Left renal pelvis (tissue), 4 donors: ENCODE measurements at regions not wholly inside any gene's neighbourhood (a gene's known extent, or its start where the extent isn't known, plus 50 kb on each side); places are given as distances from the start of the nearest gene placed in this dataset.

Experiments used
- DNase-seq, 4 donors: peaks; one replicate each; pipeline ENCODE4 v3.0.0-alpha.2; 2013; ENCODE audit warnings: low read depth in 4 of 4, low spot score in 3 of 4

GRCh38 chr9:99573085-99573484, 248.6 kb upstream of the NR4A3 start:
- DNase-seq = no peak

GRCh38 chr9:99573886-99574285, 247.8 kb upstream of the NR4A3 start:
- no peak for DNase-seq

GRCh38 chr9:99576002-99576401, 245.7 kb upstream of the NR4A3 start:
- DNase-seq = no peak

DNA sequence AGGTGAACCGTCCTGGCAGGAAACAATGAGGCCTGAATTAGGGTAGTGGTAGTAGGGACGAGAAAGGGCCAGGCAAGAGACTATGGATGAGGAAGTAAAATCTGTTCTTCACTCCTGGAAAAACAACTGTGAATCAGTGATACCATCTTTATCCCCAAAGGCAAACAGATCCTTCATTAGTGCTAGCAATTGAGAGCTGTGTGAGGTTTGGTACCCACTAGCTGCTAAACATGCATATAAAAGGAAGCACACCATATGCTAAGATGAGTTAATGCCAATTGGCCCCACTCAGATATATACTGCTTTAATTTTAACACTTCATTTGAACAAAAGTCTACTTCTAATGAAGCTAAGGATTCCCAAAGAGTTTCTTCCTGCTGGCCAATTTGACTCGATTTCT, 244.8 kb upstream of the NR4A3 start:
- no peak for DNase-seq

DNA sequence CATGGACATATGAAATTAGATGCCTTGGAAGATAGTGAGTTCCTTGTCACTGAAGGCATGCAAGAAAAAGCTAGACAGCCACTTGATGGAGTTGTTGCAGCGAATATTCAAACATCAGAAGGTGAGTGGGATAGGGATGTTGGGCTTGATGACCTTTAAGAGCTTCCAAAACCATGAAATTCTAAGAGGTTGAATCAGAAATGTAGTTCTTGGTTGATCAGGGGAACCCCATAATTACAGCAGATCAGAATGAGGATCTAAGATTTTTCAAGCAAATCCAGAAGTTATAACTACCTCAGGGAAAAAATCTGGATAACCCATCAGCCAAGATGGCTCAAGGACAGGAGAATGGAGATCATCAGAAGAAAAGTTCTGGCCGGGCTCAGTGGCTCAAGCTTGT, 244.3 kb upstream of the NR4A3 start:
- no peak for DNase-seq

DNA sequence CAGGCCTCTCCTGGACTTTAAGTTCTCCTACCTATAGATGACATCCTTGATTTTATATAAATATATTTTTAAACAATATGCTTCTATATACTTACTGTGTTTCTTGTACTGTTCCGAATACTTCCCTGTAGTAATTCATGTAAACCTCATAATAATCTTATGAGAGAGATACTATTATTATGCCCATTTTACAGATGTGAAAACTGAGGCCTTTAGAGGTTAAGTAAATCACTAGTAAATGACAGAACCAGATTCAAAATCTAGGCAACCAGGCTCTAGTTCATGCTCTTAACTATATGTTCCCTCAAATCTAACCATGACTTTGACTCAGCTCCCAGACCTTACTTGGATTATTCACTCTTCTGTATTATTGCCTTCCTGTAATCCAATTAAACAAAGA, 243.0 kb upstream of the NR4A3 start:
- DNase-seq = no peak

DNA sequence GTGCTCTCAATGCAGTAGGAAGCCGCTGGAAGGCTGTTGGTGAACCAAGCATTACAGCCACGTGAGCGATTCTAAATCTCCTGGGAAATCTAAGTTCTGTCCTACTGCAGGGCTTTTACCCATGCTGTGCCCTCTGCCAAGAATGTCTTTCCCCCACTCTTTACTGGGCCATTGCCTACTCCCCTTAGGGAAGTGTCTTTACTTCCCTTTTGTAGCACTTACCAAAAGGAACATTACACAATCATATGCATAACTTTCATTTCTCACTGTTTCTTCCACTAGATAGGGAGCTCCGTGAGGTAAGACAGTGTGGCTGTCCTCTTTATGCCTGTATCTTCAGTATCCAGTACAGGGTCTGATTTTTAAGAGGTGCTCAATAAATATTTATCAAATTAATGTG, 241.7 kb upstream of the NR4A3 start:
- DNase-seq = no peak

- DNase-seq = no peak
Measured at GRCh38 chr9:99582814-99583213, 238.9 kb upstream of the NR4A3 start.

- DNase-seq = no peak
Measured at GRCh38 chr9:99588299-99588698, 233.4 kb upstream of the NR4A3 start.

- DNase-seq = no peak
Measured at GRCh38 chr9:99588747-99589146, 232.9 kb upstream of the NR4A3 start.

- no peak for DNase-seq
Measured at GRCh38 chr9:99590410-99590809, 231.3 kb upstream of the NR4A3 start.

DNA sequence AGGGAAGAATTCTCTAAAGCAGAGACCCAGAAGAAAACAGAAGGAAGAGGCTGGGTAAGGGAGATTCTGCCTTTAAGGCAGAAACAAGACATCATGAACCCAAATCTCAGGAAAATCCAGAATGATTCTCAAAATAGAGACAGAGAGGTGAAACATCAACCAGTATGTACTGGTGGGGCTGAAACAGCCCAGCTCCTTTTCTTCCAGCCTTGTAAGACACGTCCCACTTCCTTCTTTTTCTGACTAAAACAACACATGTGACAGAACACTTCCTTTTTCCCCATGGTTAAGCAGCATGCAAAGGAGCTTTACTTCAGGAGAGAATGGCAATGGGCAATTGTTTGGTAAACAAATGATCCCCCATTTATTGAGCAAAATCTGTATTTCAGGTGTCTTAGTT, 230.8 kb upstream of the NR4A3 start:
- no peak for DNase-seq

DNA sequence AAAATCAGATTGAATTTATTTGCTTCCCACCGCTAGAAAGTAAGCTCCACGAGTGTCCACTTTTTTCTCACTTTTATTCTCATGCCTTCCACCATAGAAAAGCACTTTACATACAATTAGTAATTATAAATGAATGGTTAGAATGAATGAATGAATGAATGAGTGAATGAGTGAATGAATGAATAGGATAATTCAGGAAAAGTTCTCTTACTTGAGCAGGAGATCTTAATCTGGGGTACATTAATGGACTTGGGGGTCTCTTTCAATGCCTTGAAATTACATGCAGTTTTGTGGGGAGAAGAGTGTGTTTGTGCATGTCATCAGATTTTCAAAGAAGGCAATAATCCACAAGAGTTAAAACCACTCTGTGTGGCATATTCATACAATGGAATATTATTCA, 229.9 kb upstream of the NR4A3 start:
- no peak for DNase-seq

DNA sequence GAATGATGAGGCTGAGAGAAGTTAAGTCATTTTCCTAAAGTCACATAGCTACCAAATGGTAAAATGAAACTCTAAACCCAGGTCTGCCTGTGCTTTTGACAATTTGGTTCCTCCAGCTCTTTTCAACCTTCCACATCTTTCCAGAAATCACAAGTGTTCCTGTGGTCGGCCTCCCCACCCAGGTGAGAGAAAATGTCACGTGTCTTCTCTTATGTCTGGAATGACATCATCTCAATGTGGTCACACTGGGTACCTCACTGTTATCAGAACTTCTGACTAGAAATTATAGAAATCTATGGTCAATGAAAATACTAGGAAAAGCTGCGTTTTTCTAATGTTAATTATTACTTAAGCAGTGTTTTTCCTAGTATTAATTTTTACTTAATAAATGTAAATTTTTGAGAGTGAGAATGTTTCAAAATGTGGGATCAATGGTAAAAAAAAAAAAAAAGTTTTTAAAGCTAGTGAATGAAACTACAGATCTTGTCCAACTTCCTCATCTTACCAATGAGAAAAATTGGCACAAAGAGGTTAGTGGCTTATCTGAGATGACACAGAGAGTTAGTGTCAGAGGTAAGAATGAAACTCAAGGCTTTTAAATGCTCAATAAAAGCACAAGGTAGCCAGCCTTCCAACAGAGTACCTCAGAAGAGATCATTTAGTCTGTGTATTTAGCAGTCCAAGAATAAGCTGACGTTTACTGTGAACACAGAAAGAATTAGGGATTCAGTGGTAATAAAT, 228.7 kb upstream of the NR4A3 start:
- DNase-seq = no peak

- DNase-seq = no peak
Measured at GRCh38 chr9:99593610-99594009, 228.1 kb upstream of the NR4A3 start.

GRCh38 chr9:99594056-99594780, 227.5 kb upstream of the NR4A3 start:
- no peak for DNase-seq

- no peak for DNase-seq
Measured at GRCh38 chr9:99595796-99596195, 225.9 kb upstream of the NR4A3 start.

DNA sequence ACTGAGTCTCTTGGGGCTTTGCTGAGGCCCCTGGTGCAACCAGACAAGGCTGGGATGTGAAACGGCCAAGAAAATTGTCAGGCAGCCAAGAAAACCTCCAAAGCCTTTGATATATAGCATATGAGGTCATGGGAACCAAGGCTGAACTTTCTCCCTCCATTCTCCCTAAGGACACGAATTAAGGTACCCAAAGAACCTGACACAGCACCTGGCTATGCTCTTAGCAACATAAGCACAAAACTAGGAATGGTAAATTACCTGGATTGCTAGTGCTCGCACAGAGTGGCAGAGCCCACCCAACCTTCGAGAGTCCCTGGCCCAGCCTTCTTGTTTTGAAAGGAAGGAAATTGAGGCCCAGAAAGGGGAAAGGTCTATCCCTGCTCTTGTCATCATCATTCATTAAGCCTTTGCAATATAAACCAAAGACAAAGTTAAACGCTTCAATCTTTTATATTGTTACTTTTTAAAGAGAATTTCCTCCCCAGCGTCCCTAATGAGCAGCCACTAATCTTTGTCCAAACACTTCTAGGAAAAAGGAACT, 220.0 kb upstream of the NR4A3 start:
- DNase-seq = peak; percentile 44 to 63 (median 57)

DNA sequence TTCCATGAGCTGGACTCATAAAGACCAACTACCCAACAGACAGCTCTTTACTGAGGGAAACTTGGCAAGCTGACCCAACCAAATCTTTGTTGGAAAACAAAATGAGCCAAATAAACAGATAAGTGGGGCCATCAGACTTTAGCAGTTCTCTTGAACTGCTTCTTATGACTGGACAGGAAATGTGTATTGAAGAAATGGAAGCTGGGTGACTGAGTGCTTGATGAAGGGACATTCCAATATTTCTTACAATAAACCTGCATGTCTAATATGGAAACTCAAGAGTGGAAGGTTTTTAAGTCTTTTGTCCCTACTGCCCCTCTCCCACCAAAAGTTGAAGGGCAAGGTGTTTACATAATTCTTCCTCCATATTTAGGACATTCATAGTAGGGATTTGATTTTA, 218.8 kb upstream of the NR4A3 start:
- DNase-seq = no peak

GRCh38 chr9:99605016-99605743, 216.5 kb upstream of the NR4A3 start:
- no peak for DNase-seq

- no peak for DNase-seq
Measured at GRCh38 chr9:99606296-99606695, 215.4 kb upstream of the NR4A3 start.
